ENCODE measurements at regions not wholly inside any gene's neighbourhood (a gene's known extent, or its start where the extent isn't known, plus 50 kb on each side); places are given as distances from the start of the nearest gene placed in this dataset.

- no peak for TF ChIP-seq CHD2 (IDR thresholded peaks at IDR 0.05; ENCODE audit: low read length)
- TF ChIP-seq POLR2A (IDR thresholded peaks at IDR 0.05; ENCODE audit: control extremely low read depth in 1 of 2, low read depth in 2 of 2, low read length in 2 of 2), result no peak
- no peak for TF ChIP-seq POLR2AphosphoS5 (IDR thresholded peaks at IDR 0.05; ENCODE audit: low read depth, low read length)
These were observed 53.0 kb upstream of the C1GALT1 start for GRCh38 chr7:7129381-7129780.
